ENCODE measurements at regions not wholly inside any gene's neighbourhood (a gene's known extent, or its start where the extent isn't known, plus 50 kb on each side); places are given as distances from the start of the nearest gene placed in this dataset.

DNA sequence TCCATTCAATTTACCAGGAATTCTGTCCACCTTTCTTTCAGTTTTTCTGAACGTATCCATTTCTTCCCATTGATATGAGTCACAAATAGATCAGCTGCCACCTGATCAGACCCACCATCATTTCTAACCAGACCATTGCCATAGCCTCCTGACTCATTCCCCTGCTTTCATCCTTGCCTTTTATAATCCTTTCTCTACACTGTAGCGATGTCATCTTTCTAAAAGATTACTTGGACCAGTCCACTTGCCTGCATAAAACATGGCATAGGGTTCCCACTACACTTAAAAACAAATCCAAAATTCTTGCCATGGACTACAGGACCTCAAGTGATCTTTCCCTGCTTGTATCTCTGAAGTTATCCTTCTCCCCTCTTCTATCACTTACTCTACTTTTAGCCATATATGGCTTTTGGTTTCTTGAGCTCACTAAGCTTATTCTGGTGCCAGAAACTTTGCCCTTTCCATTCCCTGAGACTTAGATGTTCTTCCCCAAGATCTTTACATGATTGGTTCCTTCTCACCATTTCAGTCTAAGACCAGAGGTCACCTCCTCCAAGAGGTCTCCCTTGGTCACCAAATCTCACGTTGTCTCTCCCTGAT, 149.5 kb upstream of the KRR1 start:
- no peaks in the 10 kb centered on the region for H3K9me2 ChIP-seq (replicated peaks; ENCODE audit: low read depth, low read length)
- H3F3A ChIP-seq (ENCODE audit: low read depth): 0 out of 2 replicates have a peak, but pooled peaks cover under 1% of the 10 kb centered on the region
- no peak overlapping the region for H3K4me3 ChIP-seq (ENCODE audit: low read length, poor library complexity, severe bottlenecking)
- no peak overlapping the region for H3K4me2 ChIP-seq (ENCODE audit: low read depth, low read length, poor library complexity, severe bottlenecking)
- H3K9ac ChIP-seq (ENCODE audit: low read depth, low read length, poor library complexity, severe bottlenecking): no peak overlapping the region
- H3K4me1 ChIP-seq (ENCODE audit: insufficient read depth, low read length, poor library complexity, severe bottlenecking): peaks cover 48% of the 10 kb centered on the region
- H3K79me2 ChIP-seq (ENCODE audit: insufficient read depth, low read length): no peaks in the 10 kb centered on the region
- no peaks in the 10 kb centered on the region for H3K9me3 ChIP-seq (ENCODE audit: insufficient read depth, low read depth, low read length)
- H4K20me1 ChIP-seq (ENCODE audit: insufficient read depth, low read length, poor library complexity, severe bottlenecking): no peaks in the 10 kb centered on the region
- H3K27me3 ChIP-seq (ENCODE audit: insufficient read depth, low read length, poor library complexity, severe bottlenecking): no peaks in the 10 kb centered on the region
- TF ChIP-seq EZH2phosphoT487 (IDR thresholded peaks at IDR 0.05; ENCODE audit: borderline replicate concordance) (no peak), CTCF (conservative IDR thresholded peaks at IDR 0.05; ENCODE audit: low read length) (no peak)
- no peaks in the 10 kb centered on the region for H3K36me3 ChIP-seq (ENCODE audit: insufficient read depth, low read length)
- H2AFZ ChIP-seq (ENCODE audit: low read length): no peak overlapping the region

DNA sequence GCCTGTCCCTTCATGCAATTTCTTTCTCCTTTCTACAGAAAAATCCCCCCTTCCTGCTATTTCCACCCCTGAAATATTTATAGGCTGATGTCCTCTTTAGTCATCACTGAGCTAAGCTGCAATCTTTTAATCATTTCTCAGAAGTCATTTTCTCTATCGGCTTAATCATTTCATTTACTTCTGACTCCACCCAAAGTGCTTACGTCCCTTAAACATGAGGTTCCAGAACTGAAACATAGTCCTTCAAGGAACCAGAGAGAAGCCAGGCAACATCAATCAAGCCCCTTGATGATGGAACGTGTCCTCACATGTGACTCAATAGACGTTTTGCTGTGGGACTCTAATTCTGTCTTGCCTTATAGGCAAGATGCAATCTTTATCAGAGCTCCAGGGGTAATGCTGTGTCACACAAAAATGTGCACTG, 148.7 kb upstream of the KRR1 start:
- Histone ChIP-seq H4K20me1 (ENCODE audit: insufficient read depth, low read length, poor library complexity, severe bottlenecking) (no peaks in the 10 kb centered on the region), H3K4me2 (ENCODE audit: low read depth, low read length, poor library complexity, severe bottlenecking) (no peak overlapping the region), H3K9me3 (ENCODE audit: insufficient read depth, low read depth, low read length) (no peaks in the 10 kb centered on the region), H2AFZ (ENCODE audit: low read length) (peak overlapping the region; percentile 89; the same call in 1 of the 2 replicates), H3F3A (ENCODE audit: low read depth) (peaks cover 6% of the 10 kb centered on the region; the same call in 1 of the 2 replicates), H3K4me1 (ENCODE audit: insufficient read depth, low read length, poor library complexity, severe bottlenecking) (peaks cover 56% of the 10 kb centered on the region), H3K79me2 (ENCODE audit: insufficient read depth, low read length) (no peaks in the 10 kb centered on the region), H3K4me3 (ENCODE audit: low read length, poor library complexity, severe bottlenecking) (no peak overlapping the region), H3K27me3 (ENCODE audit: insufficient read depth, low read length, poor library complexity, severe bottlenecking) (no peaks in the 10 kb centered on the region), H3K9me2 (replicated peaks; ENCODE audit: low read depth, low read length) (no peaks in the 10 kb centered on the region), H3K36me3 (ENCODE audit: insufficient read depth, low read length) (no peaks in the 10 kb centered on the region), H3K9ac (ENCODE audit: low read depth, low read length, poor library complexity, severe bottlenecking) (no peak overlapping the region)
- TF ChIP-seq EZH2phosphoT487 (IDR thresholded peaks at IDR 0.05; ENCODE audit: borderline replicate concordance): no peak
- TF ChIP-seq CTCF (conservative IDR thresholded peaks at IDR 0.05; ENCODE audit: low read length): no peak

GRCh38 chr12:75658901-75659823, 147.8 kb upstream of the KRR1 start:
- peaks cover 6% of the 10 kb centered on the region; the same call in 1 of the 2 replicates for H3F3A ChIP-seq (ENCODE audit: low read depth)
- peak overlapping the region; percentile 89 for H2AFZ ChIP-seq (ENCODE audit: low read length)
- no peaks in the 10 kb centered on the region for H3K27me3 ChIP-seq (ENCODE audit: insufficient read depth, low read length, poor library complexity, severe bottlenecking)
- no peaks in the 10 kb centered on the region for H4K20me1 ChIP-seq (ENCODE audit: insufficient read depth, low read length, poor library complexity, severe bottlenecking)
- H3K9me3 ChIP-seq (ENCODE audit: insufficient read depth, low read depth, low read length): no peaks in the 10 kb centered on the region
- H3K4me3 ChIP-seq (ENCODE audit: low read length, poor library complexity, severe bottlenecking): no peak overlapping the region
- no peaks in the 10 kb centered on the region for H3K9me2 ChIP-seq (replicated peaks; ENCODE audit: low read depth, low read length)
- TF ChIP-seq EZH2phosphoT487 (IDR thresholded peaks at IDR 0.05; ENCODE audit: borderline replicate concordance) (no peak), CTCF (conservative IDR thresholded peaks at IDR 0.05; ENCODE audit: low read length) (no peak)
- H3K9ac ChIP-seq (ENCODE audit: low read depth, low read length, poor library complexity, severe bottlenecking): no peak overlapping the region
- H3K4me2 ChIP-seq (ENCODE audit: low read depth, low read length, poor library complexity, severe bottlenecking): peak overlapping the region; percentile 38
- H3K79me2 ChIP-seq (ENCODE audit: insufficient read depth, low read length): no peaks in the 10 kb centered on the region
- no peaks in the 10 kb centered on the region for H3K36me3 ChIP-seq (ENCODE audit: insufficient read depth, low read length)
- peaks cover 65% of the 10 kb centered on the region for H3K4me1 ChIP-seq (ENCODE audit: insufficient read depth, low read length, poor library complexity, severe bottlenecking)

All from Loucy (cell line).